Stomach (tissue), 4 donors: ENCODE measurements at regions not wholly inside any gene's neighbourhood (a gene's known extent, or its start where the extent isn't known, plus 50 kb on each side); places are given as distances from the start of the nearest gene placed in this dataset.

ENCODE experiments used
- CTCF ChIP-seq, 7 experiments: fragments of 450-650 bp in 4 of 7; fragments of 200-600 bp in 3 of 7; sonication (generic) in 3 of 7; IDR thresholded peaks; one replicate each; pipeline ENCODE4 v1.5.1; 2016 to 2019; ENCODE audit warnings: antibody characterized with exemption in 7 of 7, control low read depth in 2 of 7, mild to moderate bottlenecking in 1 of 7
- POLR2AphosphoS5 ChIP-seq, 3 donors: sonication (generic); formaldehyde crosslinking; IDR thresholded peaks; one replicate each; pipeline ENCODE4 v1.6.1; 2016; ENCODE audit warnings: antibody characterized with exemption in 3 of 3

DNA sequence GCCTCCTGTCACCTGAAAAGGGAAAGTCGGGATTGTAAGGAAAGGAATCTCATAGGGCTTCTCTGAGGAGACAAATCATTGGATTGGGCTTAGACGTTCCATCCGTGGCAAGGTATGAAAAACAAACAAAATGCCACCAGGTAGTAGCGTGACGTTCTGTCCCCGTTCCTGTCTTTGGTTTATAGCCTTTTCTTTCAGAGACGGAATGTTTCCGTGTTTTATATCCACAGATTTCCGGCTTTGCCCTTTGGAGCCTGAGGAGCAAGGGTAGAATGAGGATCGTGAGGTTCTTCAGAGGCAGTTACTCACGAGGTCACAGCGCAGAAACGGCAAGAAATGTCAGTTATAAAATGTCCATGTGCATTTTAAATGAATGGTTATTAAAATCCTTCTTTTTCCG lies 118.3 kb downstream of the TMEM18 start:
- TF ChIP-seq POLR2AphosphoS5 (IDR thresholded peaks at IDR 0.05) (no peak), CTCF (IDR thresholded peaks at IDR 0.05) (no peak)
